ENCODE measurements at regions not wholly inside any gene's neighbourhood (a gene's known extent, or its start where the extent isn't known, plus 50 kb on each side); places are given as distances from the start of the nearest gene placed in this dataset.

GRCh38 chr1:57532299-57532698, 108.4 kb upstream of the DAB1 start:
- ChIA-PET POLR2A (no interaction called here), CTCF (no interaction called here), SMC1A (ENCODE audit: uncharacterized antibody, unreplicated experiment) (no interaction called here), RAD21 (ENCODE audit: unreplicated experiment) (no interaction called here)
- Histone ChIP-seq H3K79me2 (ENCODE audit: control insufficient read depth, insufficient read depth, low read length) (no peaks in the 10 kb centered on the region), H2AFZ (ENCODE audit: control insufficient read depth, low read depth, low read length) (no peak overlapping the region), H3K9ac (ENCODE audit: control insufficient read depth, insufficient read depth, low read length) (no peak overlapping the region), H3K4me1 (ENCODE audit: control insufficient read depth, insufficient read depth, low read length) (no peaks in the 10 kb centered on the region), H3K27me3 (replicated peaks in 1 of 2; ENCODE audit: control insufficient read depth in 2 of 2, insufficient read depth in 2 of 2, low read length in 1 of 2) (no peaks in the 10 kb centered on the region), H3K36me3 (ENCODE audit: control insufficient read depth in 2 of 2, insufficient read depth in 2 of 2, low read length in 1 of 2) (no peaks in the 10 kb centered on the region), H4K20me1 (ENCODE audit: control insufficient read depth, insufficient read depth) (no peaks in the 10 kb centered on the region), H3K9me3 (replicated peaks; ENCODE audit: control insufficient read depth, insufficient read depth, low read length) (no peaks in the 10 kb centered on the region), H3K27ac (ENCODE audit: control insufficient read depth, insufficient read depth) (no peak overlapping the region), H3K4me3 (no peak overlapping the region), H3K4me2 (ENCODE audit: control insufficient read depth, insufficient read depth) (no peak overlapping the region)
- in situ Hi-C loops (cut with MboI) (no loop called here), intact Hi-C loops (cut with micrococcal nuclease; ENCODE audit: unreplicated experiment) (no loop called here)
- no TSS peak for BruUV-seq (replicated peaks)
- no peak for FAIRE-seq
- ATAC-seq, result no peak
- DNase-seq (ENCODE audit: low read depth, low spot score), result no peak
- TF ChIP-seq RB1 (IDR thresholded peaks at IDR 0.05; ENCODE audit: borderline replicate concordance) (no peak), IRF3 (IDR thresholded peaks at IDR 0.05) (no peak), ZNF622 (IDR thresholded peaks at IDR 0.05) (no peak), MEF2B (IDR thresholded peaks at IDR 0.05; ENCODE audit: partially characterized antibody, poor library complexity, severe bottlenecking) (no peak), IRF4 (IDR thresholded peaks at IDR 0.05; ENCODE audit: low read depth, low read length) (no peak), NR2C2 (IDR thresholded peaks at IDR 0.05; ENCODE audit: borderline replicate concordance, control insufficient read depth, insufficient read length, low read depth) (no peak), HDAC6 (IDR thresholded peaks at IDR 0.05; ENCODE audit: unreplicated experiment) (no peak), SUZ12 (IDR thresholded peaks at IDR 0.05; ENCODE audit: unreplicated experiment) (no peak), USF2 (IDR thresholded peaks at IDR 0.05; ENCODE audit: borderline replicate concordance, low read depth, low read length) (no peak), ATF7 (IDR thresholded peaks at IDR 0.05; ENCODE audit: low read depth) (no peak), ZNF274 (IDR thresholded peaks at IDR 0.05; ENCODE audit: insufficient read depth, insufficient read length) (no peak), KAT2A (conservative IDR thresholded peaks at IDR 0.05; ENCODE audit: control insufficient read depth, low read depth, low read length) (no peak), CBFB (IDR thresholded peaks at IDR 0.05; ENCODE audit: low read depth) (no peak), NFIC (IDR thresholded peaks at IDR 0.05; ENCODE audit: low read depth, low read length) (no peak), PAX8 (IDR thresholded peaks at IDR 0.05) (no peak), YBX1 (IDR thresholded peaks at IDR 0.05) (no peak), KLF5 (IDR thresholded peaks at IDR 0.05; ENCODE audit: partially characterized antibody) (no peak), ZBTB11 (CRISPR knock-in tag; IDR thresholded peaks at IDR 0.05) (no peak), CHD2 (IDR thresholded peaks at IDR 0.05; ENCODE audit: borderline replicate concordance, low read depth, low read length) (no peak)
- TF ChIP-seq, protein P1, sequence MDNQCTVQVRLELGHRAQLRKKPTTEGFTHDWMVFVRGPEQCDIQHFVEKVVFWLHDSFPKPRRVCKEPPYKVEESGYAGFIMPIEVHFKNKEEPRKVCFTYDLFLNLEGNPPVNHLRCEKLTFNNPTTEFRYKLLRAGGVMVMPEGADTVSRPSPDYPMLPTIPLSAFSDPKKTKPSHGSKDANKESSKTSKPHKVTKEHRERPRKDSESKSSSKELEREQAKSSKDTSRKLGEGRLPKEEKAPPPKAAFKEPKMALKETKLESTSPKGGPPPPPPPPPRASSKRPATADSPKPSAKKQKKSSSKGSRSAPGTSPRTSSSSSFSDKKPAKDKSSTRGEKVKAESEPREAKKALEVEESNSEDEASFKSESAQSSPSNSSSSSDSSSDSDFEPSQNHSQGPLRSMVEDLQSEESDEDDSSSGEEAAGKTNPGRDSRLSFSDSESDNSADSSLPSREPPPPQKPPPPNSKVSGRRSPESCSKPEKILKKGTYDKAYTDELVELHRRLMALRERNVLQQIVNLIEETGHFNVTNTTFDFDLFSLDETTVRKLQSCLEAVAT (IDR thresholded peaks at IDR 0.05), result no peak
- WGBS (ENCODE audit: insufficient coverage, insufficient replicate concordance, low lambda C conversion rate, missing lambda C conversion rate), result 13% methylated on average over 1 of the region's 1 CpG

Data from GM12878 (cell line).